ENCODE measurements at regions not wholly inside any gene's neighbourhood (a gene's known extent, or its start where the extent isn't known, plus 50 kb on each side); places are given as distances from the start of the nearest gene placed in this dataset.
"Not testable (repeated sequence)": the region's sequence is repeated elsewhere in the genome, so short reads cannot be mapped to it uniquely, and the experiment has no call there.

- intact Hi-C loops (cut with DNase I): loop anchor here in 1 of 4 donors (10.0 kb wide), 1 partner anchor 142 kb away; no protein-coding TSS in a partner anchor
- WGBS: 91% methylated on average over 4 of the region's 4 CpGs
- Histone ChIP-seq H3K27ac (ENCODE audit: low read length) (no peak overlapping the region), H3K4me1 (ENCODE audit: control insufficient read depth, insufficient read depth, low read length) (peaks cover 5% of the 10 kb centered on the region), H3K4me3 (ENCODE audit: low read length) (no peak overlapping the region), H3K27me3 (ENCODE audit: control insufficient read depth, insufficient read depth) (no peaks in the 10 kb centered on the region), H3K9me3 (ENCODE audit: control insufficient read depth, low read length) (no peaks in the 10 kb centered on the region)
- ATAC-seq (no peak), DNase-seq (no peak)
These were observed 128.0 kb downstream of the LAT start for GRCh38 chr16:29112755-29113347.

DNA sequence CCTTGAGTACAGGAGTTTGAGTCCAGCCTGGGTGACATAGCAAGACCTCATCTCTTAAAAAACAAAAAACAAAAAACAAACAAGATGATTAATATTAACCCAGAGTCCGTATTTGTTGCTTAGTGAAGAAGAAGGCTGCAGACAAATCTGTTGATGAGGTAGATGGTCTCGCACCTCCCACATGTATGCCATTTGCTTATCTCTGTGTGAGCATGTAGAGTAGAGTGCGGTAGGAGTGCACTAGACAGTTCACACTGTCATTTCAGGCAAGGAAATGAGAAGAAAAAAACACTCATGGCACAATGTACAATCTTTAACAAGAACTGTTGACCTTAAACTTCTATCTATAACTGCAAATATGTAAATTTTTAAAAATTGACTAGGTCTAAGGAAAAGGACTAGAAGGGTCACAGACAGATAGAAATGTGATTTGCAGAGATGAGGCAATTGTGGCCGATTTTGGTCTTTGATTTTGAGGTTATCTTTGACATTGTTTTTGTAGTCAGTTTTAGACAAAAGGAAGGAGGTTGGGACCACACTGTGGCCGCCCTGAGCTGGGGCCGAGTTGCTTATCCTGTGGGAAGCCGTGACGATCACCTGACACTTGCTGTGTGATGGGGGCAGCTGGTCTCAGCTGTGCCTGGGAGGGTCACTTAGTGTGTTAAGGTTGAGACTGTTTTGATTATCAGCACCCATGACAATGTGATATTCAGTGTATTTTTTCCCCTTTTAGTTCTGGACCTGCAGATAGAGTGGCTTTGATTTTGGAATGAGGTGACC lies 127.2 kb downstream of the LAT start:
- not testable (repeated sequence) for H3K4me1 ChIP-seq (ENCODE audit: control insufficient read depth, insufficient read depth, low read length); ATAC-seq; H3K4me3 ChIP-seq (ENCODE audit: low read length); H3K9me3 ChIP-seq (ENCODE audit: control insufficient read depth, low read length); H3K27me3 ChIP-seq (ENCODE audit: control insufficient read depth, insufficient read depth); H3K27ac ChIP-seq (ENCODE audit: low read length); DNase-seq
- WGBS: 76% methylated on average over 8 of the region's 8 CpGs
- intact Hi-C loops (cut with DNase I): loop anchor here in 1 of 4 donors (10.0 kb wide), 1 partner anchor 143 kb away; no protein-coding TSS in a partner anchor

DNA sequence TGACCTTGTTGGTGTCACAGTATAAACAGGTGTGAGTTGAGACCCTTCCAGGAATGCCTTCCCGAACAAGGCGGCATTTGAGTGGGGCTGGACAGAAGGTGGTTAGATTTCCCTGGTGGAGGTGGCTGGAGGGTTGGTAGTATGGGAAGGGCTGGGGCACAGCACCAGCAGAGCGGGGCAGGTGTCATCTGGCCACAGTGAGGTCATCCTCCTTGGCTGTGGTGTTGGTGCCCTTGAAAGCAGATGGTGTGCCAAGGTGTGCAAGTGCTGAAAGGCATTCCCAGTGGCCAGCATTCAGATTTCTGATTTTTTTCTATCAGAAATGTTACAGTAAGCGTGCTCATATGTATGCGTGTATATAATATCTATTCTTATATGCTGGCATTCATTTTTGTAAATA lies 126.6 kb downstream of the LAT start:
- DNase-seq (peak in 1 of 3 donors; percentile 21), ATAC-seq (no peak)
- 93% methylated on average over 5 of the region's 5 CpGs for WGBS
- Histone ChIP-seq H3K4me1 (ENCODE audit: control insufficient read depth, insufficient read depth, low read length) (peaks cover 5% of the 10 kb centered on the region), H3K4me3 (ENCODE audit: low read length) (no peak overlapping the region), H3K27ac (ENCODE audit: low read length) (peak overlapping the region; percentile 40), H3K27me3 (ENCODE audit: control insufficient read depth, insufficient read depth) (no peaks in the 10 kb centered on the region), H3K9me3 (ENCODE audit: control insufficient read depth, low read length) (no peaks in the 10 kb centered on the region)
- intact Hi-C loops (cut with DNase I): loop anchor here in 1 of 4 donors (10.0 kb wide), 1 partner anchor 143 kb away; no protein-coding TSS in a partner anchor

DNA sequence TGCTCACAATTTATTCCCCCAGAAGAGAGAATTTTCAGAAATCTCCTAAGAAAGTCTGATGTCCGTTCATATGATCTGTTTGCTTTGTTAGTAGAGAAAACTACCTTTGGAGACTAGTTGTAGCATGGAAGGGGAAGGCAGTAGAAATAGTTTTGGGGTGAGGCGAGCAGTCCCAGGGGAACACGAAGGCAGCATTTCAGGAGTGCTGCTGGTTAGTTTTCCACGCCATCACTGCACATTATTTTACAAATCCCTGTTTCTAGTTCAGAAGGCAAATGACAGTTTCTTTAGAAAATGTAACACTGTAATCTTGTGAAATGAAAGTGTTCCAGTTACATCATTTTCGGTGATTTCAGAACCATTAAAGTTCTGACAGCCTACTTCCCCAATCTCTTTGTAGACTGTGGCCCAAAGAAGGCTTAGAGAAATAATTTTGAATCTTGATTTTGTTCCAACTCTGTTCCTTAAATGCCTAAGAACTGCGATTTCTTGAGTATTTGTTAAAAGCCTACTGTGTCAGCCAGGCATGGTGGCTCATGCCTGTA lies 123.8 kb downstream of the LAT start:
- H3K4me3 ChIP-seq (ENCODE audit: low read length); H3K9me3 ChIP-seq (ENCODE audit: control insufficient read depth, low read length); H3K27me3 ChIP-seq (ENCODE audit: control insufficient read depth, insufficient read depth); H3K4me1 ChIP-seq (ENCODE audit: control insufficient read depth, insufficient read depth, low read length); H3K27ac ChIP-seq (ENCODE audit: low read length); intact Hi-C loops (cut with DNase I): not testable (repeated sequence)
- ATAC-seq (peak; percentile 58 to 59), DNase-seq (peak in 2 of 3 donors; percentile 36 to 63)
- 61% methylated on average over 6 of the region's 6 CpGs for WGBS

DNA sequence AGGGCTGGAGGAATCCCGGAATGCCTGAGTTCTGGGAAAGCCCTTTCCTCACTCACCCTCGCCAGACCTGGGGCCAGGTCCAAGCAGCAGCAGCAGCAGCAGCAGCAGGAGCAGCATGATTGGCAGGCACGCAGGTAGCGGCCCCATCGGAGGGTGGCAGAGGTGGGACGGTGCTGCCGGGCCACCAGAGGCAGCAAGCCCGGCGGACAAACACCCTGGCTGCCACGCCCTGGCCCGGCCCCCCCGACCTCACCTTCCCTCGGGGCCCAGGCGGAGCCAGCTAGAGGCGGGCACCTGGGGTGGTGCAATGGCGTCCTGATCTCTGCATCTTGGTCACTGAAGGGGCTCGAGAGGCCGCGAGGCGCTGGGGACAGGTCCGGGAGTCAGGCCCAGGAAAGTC lies 122.4 kb downstream of the LAT start:
- Histone ChIP-seq H3K27ac (ENCODE audit: low read length) (no peak overlapping the region), H3K4me3 (ENCODE audit: low read length) (no peak overlapping the region), H3K4me1 (ENCODE audit: control insufficient read depth, insufficient read depth, low read length) (no peaks in the 10 kb centered on the region), H3K9me3 (ENCODE audit: control insufficient read depth, low read length) (no peaks in the 10 kb centered on the region), H3K27me3 (ENCODE audit: control insufficient read depth, insufficient read depth) (no peaks in the 10 kb centered on the region)
- ATAC-seq: peak; percentile 26 to 35
- peak in 1 of 3 donors; percentile 43 for DNase-seq
- WGBS: 68% methylated on average over 21 of the region's 21 CpGs
- intact Hi-C loops (cut with DNase I): no loop called here

DNA sequence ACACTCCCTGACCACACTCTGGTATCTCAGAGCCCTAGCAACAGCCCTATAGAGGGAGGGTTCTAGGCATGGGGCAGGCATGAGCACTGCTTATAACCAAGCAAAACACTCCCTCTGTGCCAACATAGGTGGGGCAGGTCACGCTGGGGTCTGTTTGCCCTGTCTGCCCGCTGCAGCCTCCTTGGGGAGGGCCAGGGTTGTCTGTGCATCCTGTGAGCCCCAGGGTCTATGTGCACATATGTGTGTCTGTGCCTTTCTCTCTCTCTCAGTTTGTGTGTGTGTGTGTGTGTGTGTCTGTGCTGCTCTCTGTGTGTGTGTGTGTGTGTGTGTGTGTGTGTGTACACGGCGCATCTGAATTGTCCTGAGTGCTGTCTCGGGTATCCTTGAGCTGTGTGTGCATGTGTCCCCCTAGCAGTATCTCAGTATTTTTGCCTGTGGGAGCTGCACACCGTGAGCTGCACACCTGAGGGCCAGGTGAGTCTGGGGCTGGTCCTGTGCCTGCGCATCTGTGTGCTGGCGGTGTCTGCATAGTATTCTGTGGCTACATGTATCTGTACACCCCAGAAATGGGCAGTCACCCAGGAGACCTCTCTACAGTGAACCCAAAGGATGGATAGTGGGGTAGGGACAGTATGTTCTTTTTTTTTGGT lies 121.5 kb downstream of the LAT start:
- H3K4me1 ChIP-seq (ENCODE audit: control insufficient read depth, insufficient read depth, low read length); H3K27ac ChIP-seq (ENCODE audit: low read length); intact Hi-C loops (cut with DNase I); H3K27me3 ChIP-seq (ENCODE audit: control insufficient read depth, insufficient read depth); DNase-seq; H3K4me3 ChIP-seq (ENCODE audit: low read length); ATAC-seq; H3K9me3 ChIP-seq (ENCODE audit: control insufficient read depth, low read length): not testable (repeated sequence)
- WGBS: 92% methylated on average over 8 of the region's 8 CpGs

DNA sequence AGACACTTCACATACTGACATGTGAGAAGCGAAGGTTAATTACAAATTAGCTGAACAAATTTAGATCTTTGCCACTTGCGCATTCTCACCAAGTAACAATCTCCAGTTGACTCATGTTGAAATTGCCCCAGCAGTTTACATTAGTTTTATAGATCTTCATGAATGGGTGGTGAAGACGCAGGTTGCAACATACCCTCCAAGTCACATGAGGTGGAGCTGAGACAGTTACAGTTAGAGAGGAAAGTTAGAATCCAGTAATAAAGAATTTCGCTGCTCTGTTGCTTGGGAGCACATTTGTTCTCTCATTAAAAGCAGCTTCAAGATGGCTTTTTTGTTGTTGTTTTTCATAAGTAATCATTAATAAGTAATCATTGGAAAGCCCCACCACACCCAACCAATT lies 119.7 kb downstream of the LAT start:
- H3K27me3 ChIP-seq (ENCODE audit: control insufficient read depth, insufficient read depth); ATAC-seq; H3K27ac ChIP-seq (ENCODE audit: low read length); intact Hi-C loops (cut with DNase I); DNase-seq; H3K4me1 ChIP-seq (ENCODE audit: control insufficient read depth, insufficient read depth, low read length); H3K4me3 ChIP-seq (ENCODE audit: low read length); H3K9me3 ChIP-seq (ENCODE audit: control insufficient read depth, low read length): not testable (repeated sequence)
- WGBS: 92% methylated on average over 2 of the region's 4 CpGs

DNA sequence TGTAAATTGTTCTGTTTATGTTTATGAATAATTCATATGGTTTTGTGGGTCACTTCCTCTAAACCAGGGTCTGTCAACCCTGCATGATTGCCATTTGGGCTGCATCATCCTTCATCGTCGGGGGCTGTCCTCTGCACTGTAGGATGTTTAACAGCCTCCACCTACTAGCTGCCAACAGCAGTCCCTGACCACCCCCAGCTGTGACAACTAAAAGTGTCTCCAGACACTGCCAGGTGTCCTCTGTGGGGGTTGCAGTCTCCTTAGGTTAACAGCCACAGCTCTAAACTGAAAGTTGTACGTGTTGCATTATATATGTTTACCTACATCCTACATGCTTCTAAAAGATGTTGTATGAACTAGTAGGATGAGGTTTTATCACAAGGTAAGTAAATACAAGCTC lies 113.1 kb downstream of the LAT start:
- H3K27me3 ChIP-seq (ENCODE audit: control insufficient read depth, insufficient read depth); H3K4me1 ChIP-seq (ENCODE audit: control insufficient read depth, insufficient read depth, low read length); H3K4me3 ChIP-seq (ENCODE audit: low read length); ATAC-seq; DNase-seq; H3K27ac ChIP-seq (ENCODE audit: low read length); intact Hi-C loops (cut with DNase I); H3K9me3 ChIP-seq (ENCODE audit: control insufficient read depth, low read length): not testable (repeated sequence)
- WGBS: 85% methylated on average over 1 of the region's 3 CpGs

GRCh38 chr16:29094729-29095624 lies 110.1 kb downstream of the LAT start:
- DNase-seq; H3K4me1 ChIP-seq (ENCODE audit: control insufficient read depth, insufficient read depth, low read length); H3K4me3 ChIP-seq (ENCODE audit: low read length); H3K27me3 ChIP-seq (ENCODE audit: control insufficient read depth, insufficient read depth); H3K27ac ChIP-seq (ENCODE audit: low read length); H3K9me3 ChIP-seq (ENCODE audit: control insufficient read depth, low read length); intact Hi-C loops (cut with DNase I): not testable (repeated sequence)
- 33% methylated on average over 11 of the region's 13 CpGs for WGBS
- ATAC-seq: peak; percentile 80 to 84

GRCh38 chr16:29094325-29094724 lies 109.5 kb downstream of the LAT start:
- H3K27me3 ChIP-seq (ENCODE audit: control insufficient read depth, insufficient read depth); H3K27ac ChIP-seq (ENCODE audit: low read length); H3K9me3 ChIP-seq (ENCODE audit: control insufficient read depth, low read length); H3K4me1 ChIP-seq (ENCODE audit: control insufficient read depth, insufficient read depth, low read length); DNase-seq; H3K4me3 ChIP-seq (ENCODE audit: low read length); intact Hi-C loops (cut with DNase I): not testable (repeated sequence)
- ATAC-seq: peak in 1 of 2 donors; percentile 14
- WGBS: 38% methylated on average over 3 of the region's 3 CpGs

All from right cardiac atrium (tissue), 5 donors.